H1 (cell line): ENCODE measurements at regions not wholly inside any gene's neighbourhood (a gene's known extent, or its start where the extent isn't known, plus 50 kb on each side); places are given as distances from the start of the nearest gene placed in this dataset.
A peak's percentile ranks its signal among the peaks of the same experiment; 100 is the strongest.

Experiments used
- CTCF ChIA-PET: fragments of 300-600 bp; sonication (Branson Sonifier 250); formaldehyde crosslinking; loops from one replicate; lab custom pipeline; 2021; ENCODE audit not compliant: partially characterized antibody; lab: Charles Lee
- POLR2A ChIA-PET: fragments of 300-600 bp; sonication (Branson Sonifier 250); formaldehyde crosslinking; loops from one replicate; lab custom pipeline; 2021; ENCODE audit warnings: inconsistent platforms; ENCODE audit not compliant: partially characterized antibody; lab: Charles Lee
- DNase-seq, 2 experiments: peaks; one replicate each; pipeline versions ENCODE4 v3.0.0 to v3.0.0-alpha.2; 2010 to 2022; ENCODE audit warnings: low spot score in 2 of 2, low read depth in 1 of 2, mixed read lengths in 1 of 2
- FAIRE-seq: peaks from 2 replicates; lab custom pipeline; 2011; peaks lifted over from hg19 to GRCh38; lab: Jason Lieb, UNC
- H2AFZ ChIP-seq: 2 replicates; pipeline ENCODE4 v1.8.1; 2012; ENCODE audit warnings: low read length, inconsistent platforms
- H2AK5ac ChIP-seq: 2 replicates; pipeline ENCODE4 v1.6.1; 2013; ENCODE audit warnings: low read depth, low read length
- H2BK120ac ChIP-seq: replicated peaks from 2 replicates; pipeline ENCODE3; 2013; ENCODE audit warnings: low read depth, low read length, inconsistent platforms
- H2BK12ac ChIP-seq: 2 replicates; pipeline ENCODE4 v1.6.1; 2013; ENCODE audit warnings: low read depth, low read length
- H2BK15ac ChIP-seq: 2 replicates; pipeline ENCODE4 v1.6.1; 2013; ENCODE audit warnings: low read length
- H2BK20ac ChIP-seq: 2 replicates; pipeline ENCODE4 v1.6.1; 2013; ENCODE audit warnings: low read length
- H2BK5ac ChIP-seq: 2 replicates; pipeline ENCODE4 v1.6.1; 2013; ENCODE audit warnings: low read depth, low read length
- H3K14ac ChIP-seq: 2 replicates; pipeline ENCODE4 v1.6.1; 2013; ENCODE audit warnings: inconsistent platforms; ENCODE audit not compliant: insufficient read length
- H3K18ac ChIP-seq: 2 replicates; pipeline ENCODE4 v1.6.1; 2013; ENCODE audit warnings: low read length; ENCODE audit errors: extremely low read depth
- H3K23ac ChIP-seq: 2 replicates; pipeline ENCODE4 v1.6.1; 2013; ENCODE audit warnings: inconsistent platforms; ENCODE audit not compliant: insufficient read length
- H3K23me2 ChIP-seq: 2 replicates; pipeline ENCODE4 v1.6.1; 2013; ENCODE audit warnings: low read depth, low read length
- H3K27ac ChIP-seq: 2 replicates; pipeline ENCODE4 v1.6.1; 2011; ENCODE audit warnings: low read depth, low read length, inconsistent platforms
- H3K27me3 ChIP-seq, 4 experiments: replicated peaks in 1 of 4; 1 replicate in 1 of 4; 2 replicates in 3 of 4; pipeline versions ENCODE4 v1.6.1 to v1.8.1; 2011 to 2013; ENCODE audit warnings: low read length in 3 of 4, mild to moderate bottlenecking in 3 of 4, inconsistent platforms in 2 of 4, mixed read lengths in 2 of 4, moderate library complexity in 1 of 4; ENCODE audit not compliant: control insufficient read depth in 3 of 4, insufficient read depth in 3 of 4; ENCODE audit errors: extremely low read depth in 1 of 4
- H3K36me3 ChIP-seq, 4 experiments: 2 replicates each; pipeline versions ENCODE4 v1.6.1 to v1.8.1; 2011 to 2013; ENCODE audit warnings: mild to moderate bottlenecking in 4 of 4, low read length in 3 of 4, moderate library complexity in 2 of 4, control low read depth in 1 of 4, inconsistent platforms in 1 of 4; ENCODE audit not compliant: insufficient read depth in 4 of 4, control insufficient read depth in 2 of 4
- H3K4ac ChIP-seq: replicated peaks from 2 replicates; pipeline ENCODE3; 2013; ENCODE audit warnings: low read length, low read depth, mixed read lengths, inconsistent platforms; ENCODE audit not compliant: insufficient read length
- H3K4me1 ChIP-seq, 4 experiments: replicated peaks in 1 of 4; 1 replicate in 1 of 4; 2 replicates in 3 of 4; pipeline versions ENCODE4 v1.6.1 to v1.8.1; 2011 to 2013; ENCODE audit warnings: low read length in 3 of 4, inconsistent platforms in 2 of 4, mixed read lengths in 1 of 4; ENCODE audit not compliant: insufficient read depth in 4 of 4, control insufficient read depth in 3 of 4
- H3K4me2 ChIP-seq, 2 experiments: 2 replicates each; pipeline versions ENCODE4 v1.6.1 to v1.8.1; 2011 to 2013; ENCODE audit warnings: low read depth in 2 of 2, low read length in 2 of 2, control low read depth in 1 of 2, inconsistent platforms in 1 of 2, mild to moderate bottlenecking in 1 of 2; ENCODE audit not compliant: insufficient read depth in 1 of 2
- H3K4me3 ChIP-seq, 4 experiments: fragments of 200-600, 300-600 bp in 1 of 4; sonication (generic), shearing (Covaris generic), sonication (Bioruptor Twin) in 1 of 4; 2 replicates each; pipeline versions ENCODE4 v1.5.1 to v1.8.1; 2011 to 2016; ENCODE audit warnings: low read length in 4 of 4, low read depth in 3 of 4, control low read depth in 2 of 4, inconsistent platforms in 2 of 4, mild to moderate bottlenecking in 2 of 4, mixed read lengths in 1 of 4, moderate library complexity in 1 of 4; ENCODE audit not compliant: insufficient read depth in 2 of 4; ENCODE audit errors: extremely low read depth in 1 of 4
- H3K56ac ChIP-seq: replicated peaks from 2 replicates; pipeline ENCODE3; 2013; ENCODE audit warnings: low read depth, mild to moderate bottlenecking, mixed read lengths, low read length, inconsistent platforms; ENCODE audit not compliant: insufficient read length
- H3K79me1 ChIP-seq: 2 replicates; pipeline ENCODE4 v1.6.1; 2013; ENCODE audit warnings: low read depth, low read length, control low read depth
- H3K79me2 ChIP-seq, 2 experiments: 2 replicates each; pipeline versions ENCODE4 v1.6.1 to v1.8.1; 2012 to 2013; ENCODE audit warnings: low read length in 2 of 2, mild to moderate bottlenecking in 2 of 2, inconsistent platforms in 1 of 2; ENCODE audit not compliant: insufficient read depth in 2 of 2, control insufficient read depth in 1 of 2
- H3K9ac ChIP-seq, 4 experiments: replicated peaks in 1 of 4; 1 replicate in 1 of 4; 2 replicates in 3 of 4; pipeline versions ENCODE4 v1.6.1 to v1.8.1; 2011 to 2013; ENCODE audit warnings: low read depth in 3 of 4, low read length in 3 of 4, control low read depth in 2 of 4, mild to moderate bottlenecking in 2 of 4, moderate library complexity in 2 of 4, inconsistent platforms in 1 of 4; ENCODE audit errors: extremely low read depth in 1 of 4
- H3K9me3 ChIP-seq, 2 experiments: 2 replicates each; pipeline versions ENCODE4 v1.6.1 to v1.8.1; 2012 to 2013; ENCODE audit warnings: mild to moderate bottlenecking in 2 of 2, moderate library complexity in 2 of 2, control low read depth in 1 of 2, inconsistent platforms in 1 of 2, low read depth in 1 of 2, low read length in 1 of 2, mixed read lengths in 1 of 2; ENCODE audit not compliant: insufficient read depth in 2 of 2
- H4K20me1 ChIP-seq, 2 experiments: replicated peaks in 1 of 2; 2 replicates each; pipeline versions ENCODE3 to v1.8.1; 2011 to 2013; ENCODE audit warnings: inconsistent platforms in 2 of 2, low read length in 2 of 2, mild to moderate bottlenecking in 1 of 2; ENCODE audit not compliant: insufficient read depth in 2 of 2, control insufficient read depth in 1 of 2
- H4K5ac ChIP-seq: 2 replicates; pipeline ENCODE4 v1.6.1; 2013; ENCODE audit warnings: low read length, low read depth, mixed read lengths, inconsistent platforms; ENCODE audit not compliant: insufficient read length
- H4K8ac ChIP-seq: 2 replicates; pipeline ENCODE4 v1.8.0; 2013; ENCODE audit warnings: mild to moderate bottlenecking, moderate library complexity, low read length, inconsistent platforms; ENCODE audit not compliant: insufficient read depth; ENCODE audit errors: extremely low read depth
- H4K91ac ChIP-seq: replicated peaks from 2 replicates; pipeline ENCODE3; 2013; ENCODE audit warnings: low read length, mixed read lengths, inconsistent platforms; ENCODE audit not compliant: insufficient read length
- CBX5 ChIP-seq: fragments of 300-800, 300-1000 bp; sonication (generic); IDR thresholded peaks from 2 replicates; pipeline ENCODE4 v1.7.1; 2016; ENCODE audit warnings: antibody characterized with exemption, low read length, low read depth
- EGR1 ChIP-seq: IDR thresholded peaks from 2 replicates; pipeline ENCODE4 v1.6.1; 2011; ENCODE audit warnings: low read depth, low read length, borderline replicate concordance
- MAFK ChIP-seq: IDR thresholded peaks from 2 replicates; pipeline ENCODE4 v1.6.1; 2012; ENCODE audit warnings: low read depth, mild to moderate bottlenecking, improper control_type of control experiment, low read length
- RXRA ChIP-seq: IDR thresholded peaks from 2 replicates; pipeline ENCODE4 v1.6.1; 2011; ENCODE audit warnings: low read depth, mild to moderate bottlenecking, low read length, moderate library complexity; ENCODE audit not compliant: insufficient read depth
- SP1 ChIP-seq: IDR thresholded peaks from 2 replicates; pipeline ENCODE4 v1.6.1; 2011; ENCODE audit warnings: low read depth, low read length
- WGBS, 2 experiments: shearing (Covaris generic) in 1 of 2; methylation state at CpG; one replicate each; pipeline versions ENCODE4 v1.1.6 to v1.1.7; 2013 to 2015; ENCODE audit warnings: low lambda C conversion rate in 2 of 2, mixed read lengths in 2 of 2, inconsistent platforms in 1 of 2, low coverage in 1 of 2, missing lambda C conversion rate in 1 of 2; ENCODE audit not compliant: insufficient replicate concordance in 2 of 2, insufficient coverage in 1 of 2, insufficient read length in 1 of 2; ENCODE audit errors: extremely low coverage in 1 of 2, missing lambda C conversion rate in 1 of 2; 5-methylcytosine and 5-hydroxymethylcytosine counted together

DNA sequence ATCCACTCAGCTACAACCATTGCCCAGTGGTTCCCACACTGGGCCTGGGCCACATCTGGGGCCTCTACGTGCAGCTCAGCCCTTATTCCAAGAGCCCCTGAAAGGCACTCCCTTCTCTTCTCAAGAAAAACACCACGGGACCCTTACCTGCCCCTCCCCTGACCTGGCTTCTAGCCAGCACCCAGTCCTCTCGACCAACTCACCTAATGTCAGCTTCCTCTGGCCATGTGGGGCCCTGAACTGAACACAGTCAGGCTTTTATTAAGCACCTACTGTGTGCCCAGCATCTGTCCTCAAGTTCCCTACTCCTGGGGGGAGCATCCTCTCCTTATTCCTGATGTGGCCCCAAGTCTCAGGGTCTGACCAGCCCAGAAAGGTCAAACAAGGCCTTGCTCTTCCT is 208.4 kb downstream of the MATN1 start:
- Histone ChIP-seq H3K27me3 (no peaks in the 10 kb centered on the region), H3K9ac (no peak overlapping the region), H2AK5ac (no peak overlapping the region), H3K14ac (no peak overlapping the region), H2BK15ac (no peak overlapping the region), H3K56ac (no peak overlapping the region), H2BK12ac (no peak overlapping the region), H2BK120ac (no peak overlapping the region), H3K23ac (no peak overlapping the region), H4K91ac (no peak overlapping the region), H4K8ac (no peak overlapping the region), H3K4me1 (peaks cover 3 to 13% (median 8%) of the 10 kb centered on the region in 4 experiments; a peak in 5 of 7 replicates), H3K79me1 (no peaks in the 10 kb centered on the region), H3K36me3 (no peaks in the 10 kb centered on the region), H3K23me2 (no peaks in the 10 kb centered on the region; the same call in 1 of the 2 replicates), H2BK20ac (0 out of 2 replicates have a peak overlapping the region, but pooled peaks have one; percentile 88), H3K18ac (no peak overlapping the region), H3K4me3 (no peak overlapping the region), H2BK5ac (no peak overlapping the region), H4K5ac (no peak overlapping the region), H4K20me1 (no peaks in the 10 kb centered on the region), H3K79me2 (no peaks in the 10 kb centered on the region), H2AFZ (no peak overlapping the region), H3K9me3 (no peaks in the 10 kb centered on the region), H3K4ac (no peak overlapping the region), H3K27ac (no peak overlapping the region), H3K4me2 (no peak overlapping the region)
- TF ChIP-seq SP1 = no peak
- TF ChIP-seq CBX5 = no peak
- TF ChIP-seq MAFK = no peak
- TF ChIP-seq RXRA = no peak
- no peak for TF ChIP-seq EGR1
- no peak for FAIRE-seq
- ChIA-PET POLR2A (no interaction called here), CTCF (no interaction called here)
- DNase-seq = peak in 1 of 2 experiments; percentile 38
- 97% methylated on average over 3 of the region's 3 CpGs; no CpG with 5 or more reads in 1 of the 2 experiments for WGBS, 2 experiments
